IMR-90 (cell line): ENCODE measurements at regions not wholly inside any gene's neighbourhood (a gene's known extent, or its start where the extent isn't known, plus 50 kb on each side); places are given as distances from the start of the nearest gene placed in this dataset.

ENCODE experiments used
- ATAC-seq: fragments of 200-7000 bp; cut with Tn5 transposase; 2 replicates; pipeline ENCODE4 v1.9.1; 2020; ENCODE audit warnings: low read depth, mild to moderate bottlenecking, moderate library complexity
- BruUV-seq: library from RNA; stranded (reverse); fragments of 400-500 nt; replicated peaks from 2 replicates; lab custom pipeline; 2021; lab: Mats Ljungman, UMichigan
- CTCF ChIA-PET: fragments of 300-600 bp; formaldehyde crosslinking; extraction: SDS; loops from one replicate; lab custom pipeline; 2021; ENCODE audit warnings: antibody characterized with exemption; lab: Yijun Ruan, JAX
- POLR2A ChIA-PET: fragments of 300-600 bp; sonication (Branson Sonifier 250); formaldehyde crosslinking; loops from one replicate; lab custom pipeline; 2022; ENCODE audit warnings: antibody characterized with exemption; ENCODE audit not compliant: unreplicated experiment; lab: Charles Lee
- DNase-seq: peaks from one replicate; pipeline ENCODE4 v3.0.0; 2013
- H2AFZ ChIP-seq: replicated peaks from 2 replicates; pipeline ENCODE3; 2013; ENCODE audit warnings: low read length, mild to moderate bottlenecking; ENCODE audit not compliant: poor library complexity
- H2AK5ac ChIP-seq: 2 replicates; pipeline ENCODE4 v1.6.1; 2013; ENCODE audit warnings: low read depth, low read length, inconsistent platforms
- H2AK9ac ChIP-seq: replicated peaks from 2 replicates; pipeline ENCODE3; 2013; ENCODE audit warnings: mild to moderate bottlenecking, low read depth, low read length, moderate library complexity; ENCODE audit not compliant: poor library complexity
- H2BK120ac ChIP-seq: 2 replicates; pipeline ENCODE4 v1.6.1; 2013; ENCODE audit warnings: low read depth, low read length, inconsistent platforms
- H2BK15ac ChIP-seq: 3 replicates; pipeline ENCODE4 v1.6.1; 2013; ENCODE audit warnings: low read depth, low read length, inconsistent platforms
- H2BK20ac ChIP-seq: 2 replicates; pipeline ENCODE4 v1.6.1; 2013; ENCODE audit warnings: low read depth, mild to moderate bottlenecking, inconsistent platforms, low read length, moderate library complexity
- H2BK5ac ChIP-seq: 2 replicates; pipeline ENCODE4 v1.6.1; 2013; ENCODE audit warnings: mild to moderate bottlenecking, low read depth, low read length, inconsistent platforms; ENCODE audit not compliant: poor library complexity, severe bottlenecking
- H3K14ac ChIP-seq: replicated peaks from 2 replicates; pipeline ENCODE4 v1.6.1; 2013; ENCODE audit warnings: low read depth, low read length, inconsistent platforms
- H3K18ac ChIP-seq: 2 replicates; pipeline ENCODE4 v1.6.1; 2013; ENCODE audit warnings: low read depth, low read length, control low read depth
- H3K23ac ChIP-seq: 2 replicates; pipeline ENCODE4 v1.6.1; 2013; ENCODE audit warnings: low read depth, low read length, inconsistent platforms
- H3K27ac ChIP-seq: 2 replicates; pipeline ENCODE4 v1.5.1; 2013; ENCODE audit warnings: mild to moderate bottlenecking, control low read depth, low read length; ENCODE audit not compliant: insufficient read depth
- H3K27me3 ChIP-seq: 2 replicates; pipeline ENCODE4 v1.6.1; 2013; ENCODE audit warnings: low read length; ENCODE audit not compliant: control insufficient read depth, insufficient read depth
- H3K36me3 ChIP-seq: 2 replicates; pipeline ENCODE4 v1.6.1; 2013; ENCODE audit warnings: low read length, mixed read lengths; ENCODE audit not compliant: control insufficient read depth, insufficient read depth
- H3K4ac ChIP-seq: 2 replicates; pipeline ENCODE4 v1.6.1; 2013; ENCODE audit warnings: low read depth, low read length, inconsistent platforms
- H3K4me1 ChIP-seq: 2 replicates; pipeline ENCODE4 v1.6.1; 2013; ENCODE audit warnings: low read length, mixed read lengths; ENCODE audit not compliant: control insufficient read depth, insufficient read depth
- H3K4me2 ChIP-seq: 2 replicates; pipeline ENCODE4 v1.6.1; 2013; ENCODE audit warnings: low read depth, mild to moderate bottlenecking, control low read depth, low read length, moderate library complexity
- H3K4me3 ChIP-seq: 2 replicates; pipeline ENCODE4 v1.5.1; 2013; ENCODE audit warnings: low read depth, mild to moderate bottlenecking, control low read depth, low read length, moderate library complexity; ENCODE audit not compliant: insufficient read depth
- H3K56ac ChIP-seq: 2 replicates; pipeline ENCODE4 v1.6.1; 2013; ENCODE audit warnings: low read length, inconsistent platforms; ENCODE audit not compliant: insufficient read depth; ENCODE audit errors: extremely low read depth
- H3K79me1 ChIP-seq, 2 experiments: 2 replicates each; pipeline ENCODE4 v1.6.1; 2013; ENCODE audit warnings: low read length in 2 of 2, inconsistent platforms in 1 of 2, low read depth in 1 of 2
- H3K9ac ChIP-seq: 2 replicates; pipeline ENCODE4 v1.6.1; 2013; ENCODE audit warnings: low read depth, low read length, control low read depth
- H3K9me1 ChIP-seq: 2 replicates; pipeline ENCODE4 v1.6.1; 2013; ENCODE audit warnings: low read length, inconsistent platforms; ENCODE audit not compliant: insufficient read depth
- H3K9me3 ChIP-seq: 2 replicates; pipeline ENCODE4 v1.6.1; 2013; ENCODE audit warnings: low read length; ENCODE audit not compliant: control insufficient read depth, insufficient read depth
- H4K20me1 ChIP-seq: 2 replicates; pipeline ENCODE4 v1.6.1; 2013; ENCODE audit warnings: low read length, inconsistent platforms; ENCODE audit not compliant: insufficient read depth
- H4K5ac ChIP-seq: 2 replicates; pipeline ENCODE4 v1.6.1; 2013; ENCODE audit warnings: mild to moderate bottlenecking, low read depth, low read length, control low read depth
- H4K8ac ChIP-seq, 2 experiments: 2 replicates each; pipeline ENCODE4 v1.6.1; 2013; ENCODE audit warnings: low read depth in 2 of 2, low read length in 2 of 2, control low read depth in 1 of 2, inconsistent platforms in 1 of 2
- H4K91ac ChIP-seq: 2 replicates; pipeline ENCODE4 v1.6.1; 2013; ENCODE audit warnings: low read depth, low read length, inconsistent platforms; ENCODE audit not compliant: insufficient read depth
- CHD1 ChIP-seq: IDR thresholded peaks from 2 replicates; pipeline ENCODE4 v1.6.1; 2012; ENCODE audit warnings: low read depth, low read length, improper control_type of control experiment
- POLR2A ChIP-seq: IDR thresholded peaks from 2 replicates; pipeline ENCODE4 v1.6.1; 2012; ENCODE audit warnings: mild to moderate bottlenecking, low read depth, low read length
- RFX5 ChIP-seq: IDR thresholded peaks from 2 replicates; pipeline ENCODE4 v1.8.0; 2012; ENCODE audit warnings: low read depth, mild to moderate bottlenecking, low read length, moderate library complexity
- WGBS, 2 experiments: methylation state at CpG; one replicate each; pipeline versions ENCODE4 v1.1.5 to v1.1.7; 2013; ENCODE audit warnings: missing lambda C conversion rate in 2 of 2; ENCODE audit not compliant: insufficient read length in 1 of 2; ENCODE audit errors: extremely low coverage in 2 of 2; 5-methylcytosine and 5-hydroxymethylcytosine counted together
- dilution Hi-C: fragments of 300-500 bp; cut with HindIII; formaldehyde crosslinking; loops from one replicate; pipeline ENCODE4 v1.14.3; 2018; ENCODE audit warnings: low sequenced_read_pairs; ENCODE audit not compliant: unreplicated experiment
- in situ Hi-C: fragments of 300-500 bp; cut with MboI; formaldehyde crosslinking; loops from 3 replicates; pipeline ENCODE4 v1.14.3; 2019; ENCODE audit warnings: low sequenced_read_pairs, inconsistent platforms, mixed read lengths
- intact Hi-C: fragments of 100-400 bp; cut with micrococcal nuclease; formaldehyde crosslinking; loops from 2 replicates; pipeline ENCODE4 v1.10.0; 2022

DNA sequence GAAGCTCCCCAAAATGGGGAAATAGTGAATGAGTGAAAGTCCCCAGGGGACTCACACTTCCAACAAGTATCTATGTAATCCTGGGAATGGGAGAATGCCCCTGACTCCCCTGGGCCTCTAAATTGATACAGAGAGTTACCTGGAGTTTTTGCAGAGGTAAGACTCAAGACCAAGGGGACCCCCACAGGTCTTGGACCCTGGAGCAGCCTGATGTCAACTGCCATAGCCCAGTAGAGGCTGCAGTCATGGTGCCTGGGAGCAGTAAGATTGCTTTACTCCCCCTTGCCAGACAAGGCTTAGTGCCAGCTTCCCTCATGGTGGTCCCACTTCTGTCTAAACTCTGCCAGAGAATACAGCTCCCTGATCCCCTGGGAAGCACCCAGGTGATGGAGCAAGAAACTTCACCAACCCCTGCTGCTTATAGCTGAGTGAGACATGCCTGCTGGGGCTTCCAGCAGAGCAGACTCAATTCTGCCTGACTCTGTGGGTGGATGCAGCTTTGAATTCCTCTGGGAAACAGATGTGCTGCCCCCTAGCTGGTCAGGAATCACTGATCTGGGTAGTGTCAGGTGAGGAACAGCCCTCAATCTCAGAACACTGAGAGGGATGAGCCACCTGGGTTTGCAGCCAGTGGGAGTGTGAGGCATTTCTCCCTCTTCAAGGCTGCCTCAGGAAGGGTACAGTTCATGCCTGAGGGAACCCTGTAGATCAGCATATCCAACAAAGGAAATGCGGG lies 485.9 kb downstream of the NSUN3 start:
- H3K9me1 ChIP-seq, result no peaks in the 10 kb centered on the region
- no peak overlapping the region for H2BK120ac ChIP-seq
- no peak overlapping the region for H3K18ac ChIP-seq
- no CpG with 5 or more reads among the region's 1 CpG for WGBS, 2 experiments
- H3K36me3 ChIP-seq, result no peaks in the 10 kb centered on the region
- no peaks in the 10 kb centered on the region for H3K79me1 ChIP-seq
- no TSS peak for BruUV-seq
- H3K27ac ChIP-seq, result no peak overlapping the region
- no peaks in the 10 kb centered on the region for H3K4me1 ChIP-seq
- H2BK20ac ChIP-seq, result no peak overlapping the region
- DNase-seq (no peak), ATAC-seq (no peak)
- ChIA-PET CTCF (no interaction called here), POLR2A (no interaction called here)
- in situ Hi-C loops, result no loop called here
- no peak overlapping the region for H4K8ac ChIP-seq
- no peak overlapping the region for H3K4ac ChIP-seq
- no peak overlapping the region for H2BK5ac ChIP-seq
- no peak overlapping the region for H3K4me3 ChIP-seq
- no peak overlapping the region for H2AK9ac ChIP-seq
- no peak overlapping the region for H4K91ac ChIP-seq
- H3K23ac ChIP-seq, result no peak overlapping the region
- no peaks in the 10 kb centered on the region for H3K9me3 ChIP-seq
- no peaks in the 10 kb centered on the region for H3K27me3 ChIP-seq
- H3K4me2 ChIP-seq, result no peak overlapping the region
- H2AK5ac ChIP-seq, result no peak overlapping the region
- no peak overlapping the region for H2BK15ac ChIP-seq
- no peak overlapping the region for H4K5ac ChIP-seq
- H3K14ac ChIP-seq, result no peak overlapping the region
- dilution Hi-C loops, result no loop called here
- H2AFZ ChIP-seq, result no peak overlapping the region
- intact Hi-C loops, result no loop called here
- TF ChIP-seq CHD1 (no peak), RFX5 (no peak), POLR2A (no peak)
- no peaks in the 10 kb centered on the region for H4K20me1 ChIP-seq
- H3K9ac ChIP-seq, result no peak overlapping the region
- H3K56ac ChIP-seq, result no peak overlapping the region
